HG02678 (cell line): ENCODE measurements at regions not wholly inside any gene's neighbourhood (a gene's known extent, or its start where the extent isn't known, plus 50 kb on each side); places are given as distances from the start of the nearest gene placed in this dataset.

Experiments used
- ATAC-seq: cut with Tn5 transposase; IDR thresholded peaks from one replicate; pipeline ENCODE4 v1.9.1; 2021; ENCODE audit warnings: mild to moderate bottlenecking, moderate library complexity; ENCODE audit not compliant: unreplicated experiment

DNA sequence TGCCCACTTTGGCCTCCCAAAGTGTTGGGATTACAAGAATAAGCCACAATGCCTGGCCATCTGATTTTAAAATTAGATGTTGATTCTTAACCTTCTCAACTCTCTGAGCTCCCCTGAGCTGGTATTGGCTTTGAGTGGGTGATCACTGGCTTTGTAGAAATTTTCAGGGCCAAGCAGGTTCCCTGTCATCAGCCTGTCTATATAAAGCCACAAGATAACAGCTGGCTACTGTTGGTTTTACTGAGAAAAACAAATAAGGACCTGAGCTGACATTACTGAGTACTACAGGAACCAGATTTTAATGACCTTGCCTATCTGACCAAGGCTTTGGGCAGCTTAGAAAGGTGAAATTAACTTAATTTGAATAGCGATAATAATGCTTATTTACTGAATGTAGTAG is 153.6 kb downstream of the MSX2 start:
- no peak for ATAC-seq

DNA sequence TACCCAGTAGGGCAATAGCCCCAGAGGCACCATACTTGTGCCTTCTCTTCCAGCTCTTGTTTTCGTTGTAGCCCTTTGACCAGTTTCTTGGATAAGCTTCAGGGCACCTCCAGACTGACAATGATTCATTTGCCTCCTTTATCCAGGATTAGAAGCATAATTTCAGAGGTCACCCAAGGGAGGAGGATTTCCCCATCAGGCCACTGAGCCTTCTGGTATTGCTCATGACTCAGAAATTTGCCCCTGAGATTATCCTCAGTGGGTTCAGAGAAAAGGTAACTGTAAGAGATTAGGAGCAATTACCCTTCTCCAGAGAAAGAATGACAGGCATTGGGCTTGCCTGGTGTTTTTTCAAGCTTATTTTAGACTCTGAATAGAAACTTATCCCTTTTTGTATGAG is 147.9 kb downstream of the MSX2 start:
- no peak for ATAC-seq

DNA sequence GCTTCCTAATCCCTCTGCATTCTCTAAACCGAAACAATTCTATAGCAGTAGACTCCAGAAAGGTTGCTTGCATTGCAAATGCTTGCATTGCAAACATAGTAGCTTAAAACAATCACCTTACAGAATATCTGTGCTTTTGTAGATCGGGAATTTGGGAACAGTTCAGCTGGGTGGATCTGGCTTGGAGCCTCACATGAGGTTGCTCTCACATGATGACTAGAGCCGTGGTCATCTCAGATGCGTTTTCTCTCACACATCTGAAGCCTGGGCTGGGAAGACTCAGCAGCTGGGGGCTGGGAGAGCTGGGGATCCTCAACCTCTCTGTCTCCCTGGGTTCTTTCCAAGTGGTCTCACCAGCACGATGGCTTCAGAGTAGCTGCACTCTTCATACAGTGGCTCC is 127.8 kb downstream of the MSX2 start:
- ATAC-seq: no peak

DNA sequence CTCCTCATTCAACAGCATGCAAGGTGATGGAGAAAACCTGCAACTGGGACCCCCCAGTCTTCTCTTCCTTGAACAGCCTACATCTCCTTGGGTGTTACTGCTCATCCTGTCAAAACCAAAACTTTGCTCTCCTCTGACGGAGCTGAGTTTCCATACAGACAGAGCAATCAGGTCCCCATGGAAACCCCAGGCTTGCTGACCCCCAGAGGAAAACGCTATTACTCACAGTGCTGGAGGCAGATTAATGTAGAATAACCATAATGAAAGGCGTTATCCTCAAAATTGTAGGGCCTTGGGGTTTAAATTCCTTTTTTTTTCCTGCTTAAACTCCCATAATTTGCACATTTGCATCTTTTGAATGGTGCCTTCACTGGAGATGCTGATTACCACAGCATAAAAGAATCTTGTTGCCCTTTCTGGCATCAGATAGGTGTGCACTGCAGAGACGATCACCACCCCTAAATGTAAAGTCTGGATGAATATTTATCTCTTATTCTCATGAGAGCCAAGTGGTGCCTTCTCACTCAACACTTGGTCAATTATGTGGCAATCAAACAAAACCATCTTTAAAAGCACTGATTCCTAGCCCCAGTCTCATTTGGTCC is 126.3 kb downstream of the MSX2 start:
- ATAC-seq: no peak

DNA sequence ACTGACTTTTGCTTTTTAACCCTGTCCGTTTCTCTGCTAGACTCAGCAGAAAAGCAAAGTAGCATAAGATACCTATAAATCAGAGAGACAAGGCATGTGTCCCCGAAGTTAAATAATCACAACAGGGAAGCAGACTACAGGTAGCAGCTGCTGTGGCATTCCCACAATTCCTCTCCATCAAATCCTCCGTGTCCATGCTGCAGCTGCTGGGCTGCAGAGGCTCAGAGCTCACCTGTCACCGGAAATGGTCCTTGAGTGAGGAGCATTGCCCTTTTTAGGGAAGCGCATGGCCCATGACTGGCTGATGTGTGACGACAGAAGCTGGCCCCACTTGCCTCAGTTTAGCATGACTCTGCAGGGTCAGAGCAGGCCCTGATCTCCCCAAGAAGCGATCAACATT is 125.0 kb downstream of the MSX2 start:
- no peak for ATAC-seq

DNA sequence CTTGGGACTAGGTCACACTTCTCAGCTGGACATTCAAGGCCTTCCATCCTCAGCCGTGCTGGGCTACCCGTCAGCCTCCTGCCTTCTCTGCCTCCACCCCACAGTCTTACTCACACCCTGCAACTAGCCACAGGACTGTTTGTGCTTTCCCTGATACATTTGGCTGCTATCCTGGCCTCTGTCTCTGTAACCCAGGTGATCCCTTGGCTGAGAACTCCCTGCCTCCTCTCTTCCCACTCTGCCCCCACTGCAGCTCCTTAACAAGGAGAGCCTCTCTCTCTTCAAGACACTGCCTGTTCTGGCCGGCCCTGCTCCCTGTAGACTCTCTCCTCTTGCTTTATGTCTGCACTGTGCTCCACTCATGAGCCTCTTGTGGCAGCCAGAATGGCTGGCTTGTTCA is 120.6 kb downstream of the MSX2 start:
- ATAC-seq: no peak

DNA sequence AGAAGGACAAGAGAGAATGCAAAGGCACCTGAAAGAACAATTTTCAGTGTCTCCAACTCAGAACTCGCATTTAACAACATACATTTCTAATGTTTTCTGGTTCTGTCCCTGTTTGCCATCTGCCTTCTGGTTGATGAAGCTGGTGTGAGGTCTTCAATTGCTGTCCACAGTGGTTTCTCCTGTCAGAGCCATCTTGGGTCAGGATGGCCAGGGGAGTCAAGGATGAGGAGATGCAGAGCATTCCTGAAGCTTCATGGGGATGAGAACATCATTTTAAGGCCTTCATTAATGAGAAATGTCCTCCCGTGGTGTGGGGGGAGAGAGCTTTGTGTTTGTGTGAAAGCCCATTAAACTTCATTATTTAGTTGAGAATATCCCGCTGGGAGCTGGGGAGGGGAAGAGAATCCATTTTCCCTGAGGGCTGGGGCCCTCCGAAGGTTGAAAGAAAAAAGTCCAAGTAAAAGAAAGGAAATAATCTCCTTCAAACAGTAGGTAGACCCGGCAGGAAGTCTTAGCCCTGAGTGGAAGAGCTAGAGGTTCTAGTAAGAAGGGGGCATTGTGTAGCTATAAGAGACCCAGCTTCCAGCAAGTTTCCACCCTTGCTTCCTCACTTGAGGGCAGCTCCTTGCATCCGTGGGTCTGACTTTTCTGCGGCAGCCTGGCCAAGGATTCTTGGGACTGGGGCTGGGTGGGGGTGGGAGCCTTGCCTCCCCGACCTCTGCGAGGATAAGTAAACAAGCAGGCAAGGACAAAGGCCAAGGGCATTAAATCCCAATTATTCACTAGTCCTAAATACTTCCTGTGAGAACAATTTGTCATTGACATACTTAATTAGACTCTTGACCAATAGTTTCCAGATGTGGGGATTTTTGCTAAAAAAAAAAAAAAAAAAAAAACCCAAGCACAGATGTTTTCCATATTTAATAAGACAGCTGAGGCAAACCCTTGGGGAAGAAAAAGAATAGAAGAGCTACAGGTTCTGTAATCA is 119.2 kb downstream of the MSX2 start:
- ATAC-seq: no peak

DNA sequence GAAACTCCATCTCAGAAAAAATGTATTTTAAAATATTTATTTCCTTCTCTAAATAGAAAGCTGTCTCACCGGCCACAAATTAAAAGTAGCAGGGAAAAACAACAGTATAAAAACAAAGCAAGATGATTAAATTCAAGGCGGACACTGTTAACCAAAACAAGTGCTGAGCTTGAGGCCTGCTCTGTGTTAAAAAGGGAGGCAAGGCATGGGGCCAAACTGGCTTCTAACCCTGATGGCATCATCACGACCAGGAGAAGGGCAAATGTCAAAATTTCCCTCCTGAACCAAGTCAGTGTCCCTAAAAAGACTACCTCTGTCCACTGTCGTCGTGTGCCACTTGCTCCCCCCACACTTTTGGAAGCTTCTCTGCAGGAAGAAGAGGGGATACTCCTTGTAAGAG is 116.1 kb downstream of the MSX2 start:
- ATAC-seq: no peak

DNA sequence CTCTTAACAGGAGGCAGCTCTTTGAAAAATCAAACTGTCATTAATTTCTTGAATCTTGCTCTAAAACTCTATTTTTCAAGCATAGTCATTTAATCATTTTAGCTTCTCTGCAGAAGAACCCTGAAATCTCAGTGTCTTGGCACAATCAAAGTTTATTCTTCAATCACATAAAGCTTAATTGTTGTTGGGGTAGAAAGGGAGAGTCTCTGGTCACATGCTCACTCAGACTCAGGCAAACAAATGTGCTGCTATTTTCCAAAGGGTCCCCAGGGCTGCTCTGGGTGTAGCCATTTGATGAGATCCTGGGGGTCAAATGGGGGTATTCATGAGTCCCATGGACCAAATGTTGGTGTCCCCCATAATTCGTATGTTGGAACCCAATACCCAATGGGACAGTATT is 114.8 kb downstream of the MSX2 start:
- ATAC-seq: no peak

DNA sequence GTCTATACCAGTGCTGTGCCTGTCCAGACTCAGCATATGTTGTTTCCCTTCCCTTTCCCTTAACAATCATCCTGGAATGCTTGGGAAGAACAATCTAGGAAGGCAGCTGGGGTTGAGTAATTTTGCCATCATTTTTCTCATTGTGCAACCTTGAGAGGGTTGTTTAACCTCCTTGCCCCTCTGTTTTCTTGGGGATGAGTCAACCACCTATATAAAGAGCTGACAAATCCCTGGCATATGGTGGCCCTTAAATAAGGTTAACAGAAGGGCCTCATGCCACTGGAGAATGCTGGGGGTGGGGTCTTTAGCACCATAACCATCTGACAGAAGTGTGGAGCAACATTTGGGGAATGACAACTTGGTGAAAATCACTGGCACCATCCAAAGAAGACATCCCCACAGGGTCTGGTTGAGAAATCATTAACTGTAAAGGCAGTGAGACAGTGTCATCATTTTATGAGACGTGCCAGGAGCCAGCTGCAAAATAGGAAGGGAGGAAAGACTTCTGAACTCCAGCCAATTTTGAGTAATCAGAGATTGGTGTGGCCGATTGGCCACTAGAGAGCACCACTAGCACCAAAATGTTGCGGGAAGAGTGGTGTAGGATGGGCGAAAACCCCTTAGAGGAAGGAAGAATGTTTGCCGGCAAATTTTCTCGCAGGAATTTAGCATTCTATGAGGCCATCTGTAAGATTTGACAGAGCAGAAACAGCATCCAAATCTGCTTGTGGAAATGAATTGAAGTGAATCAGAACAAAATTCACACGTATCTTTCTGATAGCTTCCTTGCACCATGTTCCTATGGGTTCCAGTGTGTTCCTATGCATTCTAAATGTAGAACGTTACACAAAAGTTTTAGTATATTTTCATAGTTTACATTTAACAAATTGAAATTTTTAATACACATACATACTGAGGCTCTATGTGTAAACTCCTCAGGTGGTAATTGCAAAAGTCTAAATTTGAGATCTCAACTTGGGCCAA is 113.8 kb downstream of the MSX2 start:
- ATAC-seq: no peak

DNA sequence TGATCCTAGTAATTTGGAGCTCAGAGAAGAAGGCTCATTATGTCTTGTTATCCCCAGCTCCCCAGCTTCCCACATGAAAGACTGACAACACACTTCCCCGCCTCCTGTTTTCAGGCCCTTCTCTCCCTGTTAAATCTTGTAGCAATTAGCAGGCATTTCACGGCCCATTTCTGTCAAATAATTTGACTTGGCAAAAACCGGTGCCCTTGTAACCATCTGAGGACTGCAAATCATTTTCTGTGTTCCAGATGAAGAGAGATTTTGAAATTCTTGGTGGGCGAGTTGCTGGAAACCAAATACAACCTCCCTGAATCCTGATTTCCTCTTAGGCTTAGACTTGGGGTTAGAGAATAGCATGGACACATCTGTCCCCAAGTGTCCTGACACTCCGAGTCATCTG is 109.7 kb downstream of the MSX2 start:
- no peak for ATAC-seq

DNA sequence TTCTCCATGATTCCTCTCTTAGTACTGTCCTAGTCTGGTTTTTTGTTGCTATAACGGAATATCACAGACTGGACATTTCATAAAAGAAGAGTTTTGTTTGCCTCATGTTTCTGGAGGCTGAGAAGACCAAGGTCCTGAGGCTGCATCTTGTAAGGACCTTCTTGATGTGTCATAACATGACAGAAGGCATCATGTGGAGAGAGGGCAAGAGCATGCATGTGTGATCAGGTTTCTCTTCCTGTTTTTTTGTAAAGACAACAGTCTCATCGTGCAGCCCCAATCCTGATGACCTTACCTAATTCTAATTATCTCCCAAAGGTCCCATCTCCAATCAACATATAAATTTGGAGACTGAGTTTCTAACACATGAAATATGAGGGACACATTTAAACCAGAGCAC is 108.4 kb downstream of the MSX2 start:
- no peak for ATAC-seq

DNA sequence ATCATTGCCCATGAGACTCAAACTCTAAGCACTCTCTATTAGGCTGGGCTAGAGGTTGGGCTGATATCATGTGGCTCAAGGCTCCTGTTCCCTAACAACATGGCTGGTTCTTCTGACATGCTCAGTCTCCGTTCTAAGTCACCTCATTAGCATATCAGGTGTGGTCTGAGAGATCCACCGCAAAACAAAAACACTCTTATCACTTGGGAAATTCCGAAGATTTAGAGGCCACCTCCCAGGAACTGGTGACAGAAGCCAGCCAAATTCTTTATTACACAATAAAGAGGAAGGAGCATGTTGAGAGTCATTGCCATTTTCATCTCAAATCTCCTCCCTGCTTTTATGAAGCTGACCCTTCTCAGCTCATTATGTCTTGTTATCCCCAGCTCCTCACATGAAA is 107.6 kb downstream of the MSX2 start:
- ATAC-seq: no peak

DNA sequence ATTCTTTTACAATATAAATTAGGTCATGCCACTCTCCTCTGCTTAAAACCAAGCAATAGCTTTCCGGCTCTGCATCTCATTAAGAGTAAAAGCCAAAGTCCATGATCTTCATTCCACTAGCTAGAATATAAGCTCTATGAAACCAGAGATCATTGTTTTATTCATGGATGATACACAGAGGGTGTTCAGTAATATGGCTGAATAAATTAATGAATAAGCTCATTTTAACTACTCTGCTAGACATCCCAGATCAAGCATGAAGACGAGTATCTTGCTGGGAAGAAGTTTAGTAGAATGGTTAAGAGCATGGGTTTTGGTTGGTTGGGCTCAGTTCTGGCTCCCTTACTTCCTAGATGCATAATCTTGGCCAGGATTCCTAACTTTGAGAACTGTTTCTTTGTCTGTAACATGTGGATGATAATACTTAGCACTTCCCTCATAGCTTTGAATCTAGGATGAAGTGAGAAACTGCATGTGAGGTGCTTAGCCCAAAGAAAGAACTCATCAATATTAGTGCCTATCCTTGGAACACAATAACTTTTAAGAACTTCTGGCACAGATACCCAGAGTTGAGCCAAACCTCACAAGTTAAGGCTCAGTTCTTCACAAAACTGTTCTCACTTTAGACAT is 106.8 kb downstream of the MSX2 start:
- ATAC-seq: no peak

DNA sequence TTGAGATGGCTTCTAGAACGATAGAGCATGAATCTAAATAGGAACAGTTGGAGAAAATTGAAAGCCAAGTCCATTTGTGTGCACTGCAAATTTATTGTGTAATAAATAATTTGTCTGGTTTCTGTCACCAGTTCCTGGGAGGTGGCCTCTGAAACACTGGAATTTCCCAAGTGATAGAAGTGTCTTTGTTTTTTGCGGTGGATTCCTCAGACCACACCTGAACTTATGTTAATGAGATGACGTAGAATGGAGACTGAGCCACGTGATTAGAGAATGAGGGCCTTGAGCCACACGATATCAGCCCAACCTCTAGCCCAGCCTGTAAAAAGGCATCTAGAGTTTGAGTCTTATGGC is 105.1 kb downstream of the MSX2 start:
- ATAC-seq: no peak

DNA sequence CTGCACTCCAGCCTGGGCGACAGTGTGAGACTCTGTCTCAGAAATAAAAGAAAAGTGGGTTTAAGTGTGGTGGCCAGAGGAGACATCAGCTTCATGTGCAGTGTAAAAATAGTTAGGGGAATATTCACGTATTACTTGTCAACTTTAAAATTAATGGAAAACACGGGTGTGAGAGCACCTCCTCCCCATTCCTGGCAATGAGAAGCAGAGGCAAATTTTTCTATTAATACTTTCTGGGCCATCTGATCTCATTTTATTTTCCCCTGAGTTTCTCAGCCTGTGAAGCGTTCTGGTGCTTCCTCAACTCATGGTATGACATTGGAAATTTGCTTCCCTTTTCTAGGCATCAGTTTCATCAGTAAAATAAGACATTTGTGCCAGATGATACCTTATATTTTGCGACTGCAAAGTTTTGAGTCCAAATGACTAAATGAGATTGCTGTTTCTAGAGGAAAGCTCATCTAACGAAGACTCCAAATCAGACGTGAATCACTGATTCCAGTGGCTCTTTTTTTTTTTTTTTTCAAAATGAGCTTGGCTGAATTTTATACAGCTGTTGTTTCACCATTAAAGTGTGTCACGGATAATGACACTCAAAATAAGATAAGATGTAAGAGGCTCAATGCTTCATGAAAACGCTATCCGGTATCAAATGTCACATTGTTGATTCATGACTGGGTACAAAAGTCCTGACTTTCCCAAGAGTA is 104.6 kb downstream of the MSX2 start:
- ATAC-seq: no peak

DNA sequence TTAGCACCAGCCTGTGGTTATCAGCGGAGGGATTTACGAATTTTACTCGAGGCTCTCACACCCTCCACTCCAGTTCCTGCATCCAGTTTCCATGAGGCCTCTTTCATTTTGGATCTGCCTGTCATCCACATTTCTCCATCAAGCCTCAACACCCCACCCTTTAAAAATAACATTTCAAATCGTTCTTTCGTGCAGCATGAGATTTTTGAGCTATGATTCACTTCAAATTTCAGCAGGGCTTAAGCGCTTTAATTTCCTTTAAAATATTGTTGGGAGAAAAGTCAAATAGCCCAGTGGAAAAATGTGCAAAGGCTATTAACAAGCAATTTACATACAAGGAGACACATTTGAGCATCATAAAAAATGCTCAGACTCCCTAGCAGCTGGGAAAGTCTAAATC is 103.2 kb downstream of the MSX2 start:
- no peak for ATAC-seq

DNA sequence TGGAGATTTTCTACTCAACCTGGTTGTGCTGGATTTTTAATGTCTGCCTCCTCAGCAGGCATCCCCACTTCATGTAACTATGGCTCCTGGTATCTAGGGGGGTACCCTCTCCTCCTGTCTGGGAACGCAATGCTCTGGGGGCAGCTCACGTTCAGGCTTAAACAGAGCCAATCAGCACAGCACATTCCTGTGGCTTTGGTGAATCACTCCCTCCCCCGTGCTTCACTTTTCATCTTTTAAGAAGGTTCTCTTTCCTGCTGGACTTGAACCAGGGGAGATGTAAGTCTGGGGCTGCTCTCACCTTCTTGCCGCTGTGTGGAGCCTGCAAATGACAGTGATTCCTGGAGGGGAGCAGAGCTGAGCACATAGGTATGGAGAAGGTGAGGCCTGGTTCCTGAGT is 101.2 kb downstream of the MSX2 start:
- no peak for ATAC-seq

DNA sequence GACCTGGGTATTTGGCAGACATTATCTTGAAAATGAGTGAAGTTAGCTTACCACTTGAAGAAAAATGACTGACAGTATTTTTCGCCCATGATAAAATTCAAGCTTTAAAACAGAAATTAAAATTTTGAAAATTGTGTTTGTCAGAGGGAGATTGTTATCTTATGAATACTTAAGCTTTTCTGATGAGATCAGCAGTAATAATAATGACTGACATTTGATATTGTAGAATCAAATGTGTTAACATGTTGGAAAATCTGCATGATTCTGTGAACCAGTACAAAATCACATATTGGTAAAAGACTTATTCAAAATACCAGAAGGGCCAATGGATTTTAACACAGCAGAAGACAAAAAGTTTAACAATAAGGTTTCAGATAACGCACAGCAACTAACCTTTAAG is 94.0 kb downstream of the MSX2 start:
- no peak for ATAC-seq

DNA sequence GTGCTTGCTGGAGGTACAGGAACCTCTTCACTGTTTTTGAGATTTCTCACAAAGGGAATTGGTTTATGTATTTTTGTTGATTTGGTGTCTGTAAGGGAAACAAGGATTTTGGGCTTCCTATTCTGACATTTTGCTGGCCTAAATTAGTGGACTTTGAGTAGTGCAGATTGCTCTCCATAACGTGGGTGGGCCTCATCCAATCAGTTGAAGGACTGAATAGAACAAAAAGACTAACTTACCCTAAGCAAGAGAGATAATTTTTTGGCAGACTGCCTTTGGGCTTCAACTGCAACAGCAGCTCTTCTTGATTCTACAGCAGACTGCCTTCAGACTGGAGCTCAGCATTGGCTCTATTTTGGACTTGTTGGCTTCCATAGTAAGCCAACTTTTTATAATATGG is 93.2 kb downstream of the MSX2 start:
- no peak for ATAC-seq
